ENCODE measurements at regions not wholly inside any gene's neighbourhood (a gene's known extent, or its start where the extent isn't known, plus 50 kb on each side); places are given as distances from the start of the nearest gene placed in this dataset.

DNA sequence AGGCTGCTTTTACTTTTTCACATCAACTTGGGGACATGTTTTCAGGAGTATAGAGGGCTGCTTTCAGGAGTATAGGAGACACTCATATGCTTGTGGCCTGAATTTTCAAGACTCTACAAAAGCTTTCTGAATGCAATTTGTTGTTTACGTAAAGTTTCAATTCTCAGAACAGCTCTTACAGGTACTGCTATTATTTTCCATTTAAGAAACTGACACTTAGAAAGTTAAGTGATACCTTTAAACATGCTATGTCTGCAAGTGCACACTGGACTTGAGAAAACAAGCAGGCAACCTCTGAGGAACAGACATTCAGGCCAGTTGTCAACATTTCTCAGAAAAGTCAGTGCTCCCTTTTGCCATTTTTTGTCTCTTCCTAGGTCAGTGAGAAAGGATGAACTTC, 70.0 kb upstream of the PHYHIPL start:
- no peaks in the 10 kb centered on the region for H3K4me1 ChIP-seq
- H3K36me3 ChIP-seq: no peaks in the 10 kb centered on the region
- intact Hi-C loops (cut with DNase I): no loop called here
- DNase-seq (no peak), ATAC-seq (no peak)
- TF ChIP-seq, protein P1, sequence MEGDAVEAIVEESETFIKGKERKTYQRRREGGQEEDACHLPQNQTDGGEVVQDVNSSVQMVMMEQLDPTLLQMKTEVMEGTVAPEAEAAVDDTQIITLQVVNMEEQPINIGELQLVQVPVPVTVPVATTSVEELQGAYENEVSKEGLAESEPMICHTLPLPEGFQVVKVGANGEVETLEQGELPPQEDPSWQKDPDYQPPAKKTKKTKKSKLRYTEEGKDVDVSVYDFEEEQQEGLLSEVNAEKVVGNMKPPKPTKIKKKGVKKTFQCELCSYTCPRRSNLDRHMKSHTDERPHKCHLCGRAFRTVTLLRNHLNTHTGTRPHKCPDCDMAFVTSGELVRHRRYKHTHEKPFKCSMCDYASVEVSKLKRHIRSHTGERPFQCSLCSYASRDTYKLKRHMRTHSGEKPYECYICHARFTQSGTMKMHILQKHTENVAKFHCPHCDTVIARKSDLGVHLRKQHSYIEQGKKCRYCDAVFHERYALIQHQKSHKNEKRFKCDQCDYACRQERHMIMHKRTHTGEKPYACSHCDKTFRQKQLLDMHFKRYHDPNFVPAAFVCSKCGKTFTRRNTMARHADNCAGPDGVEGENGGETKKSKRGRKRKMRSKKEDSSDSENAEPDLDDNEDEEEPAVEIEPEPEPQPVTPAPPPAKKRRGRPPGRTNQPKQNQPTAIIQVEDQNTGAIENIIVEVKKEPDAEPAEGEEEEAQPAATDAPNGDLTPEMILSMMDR (IDR thresholded peaks at IDR 0.05): no peak
- no peak for TF ChIP-seq POLR2A (IDR thresholded peaks at IDR 0.05)
- no peaks in the 10 kb centered on the region for H3K27me3 ChIP-seq
- no peak overlapping the region for H3K27ac ChIP-seq
- 96 to 100% (median 98%) methylated on average over 1 of the region's 1 CpG for WGBS, 4 donors
- H3K9me3 ChIP-seq: no peaks in the 10 kb centered on the region
- no peak overlapping the region for H3K4me3 ChIP-seq

DNA sequence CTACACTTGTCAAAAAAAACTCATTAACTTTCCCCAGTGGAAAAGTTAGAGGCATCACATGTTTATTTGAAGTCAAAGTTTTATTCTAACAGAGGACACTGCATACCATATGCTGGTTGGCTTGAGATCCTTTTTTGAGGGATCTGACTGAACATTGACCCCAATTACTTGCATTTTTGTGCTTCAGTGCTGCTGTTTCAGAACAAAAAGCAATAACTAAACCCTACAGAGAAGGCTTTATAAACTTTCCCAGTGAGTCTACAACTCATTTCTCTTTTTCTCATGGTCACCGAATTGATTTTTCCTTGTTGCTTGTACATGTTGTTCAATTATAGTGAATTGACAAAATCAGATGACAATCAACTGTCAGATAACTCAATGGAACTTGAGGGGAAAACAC, 69.3 kb upstream of the PHYHIPL start:
- intact Hi-C loops (cut with DNase I): no loop called here
- Histone ChIP-seq H3K4me1 (no peaks in the 10 kb centered on the region), H3K27ac (no peak overlapping the region), H3K27me3 (no peaks in the 10 kb centered on the region), H3K9me3 (no peaks in the 10 kb centered on the region), H3K4me3 (no peak overlapping the region), H3K36me3 (no peaks in the 10 kb centered on the region)
- TF ChIP-seq, protein P1 (IDR thresholded peaks at IDR 0.05): no peak
- no peak for TF ChIP-seq POLR2A (IDR thresholded peaks at IDR 0.05)
- WGBS, 4 donors: 91 to 92% (median 92%) methylated on average over 1 of the region's 1 CpG
- no peak for DNase-seq
- no peak for ATAC-seq

DNA sequence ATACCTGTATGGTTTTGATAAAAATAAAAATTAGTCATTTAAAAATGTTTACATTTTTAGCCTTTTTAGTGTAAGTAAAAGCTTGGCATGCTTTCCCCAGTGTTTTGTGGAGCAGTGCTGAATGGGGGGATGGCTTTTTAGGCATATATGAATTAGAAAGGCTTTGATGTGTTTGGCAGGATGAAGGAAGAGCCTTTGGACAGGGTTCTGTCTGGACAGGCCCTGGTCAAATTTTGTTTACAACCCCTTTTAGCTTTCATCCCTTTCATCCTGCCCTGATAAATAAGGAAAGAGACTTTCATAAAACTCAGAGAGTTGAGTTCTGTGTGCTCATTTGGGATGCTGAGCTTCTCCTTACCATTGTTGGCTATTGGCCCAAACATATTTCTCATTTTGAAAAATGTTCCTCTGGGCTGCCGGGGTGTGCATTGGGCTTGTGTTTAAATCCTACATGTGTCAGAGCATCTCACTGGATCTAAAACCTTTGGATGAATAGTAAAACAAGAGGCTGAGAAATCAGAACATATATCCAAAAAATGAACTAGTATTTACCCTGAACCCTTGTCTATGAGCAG, 68.1 kb upstream of the PHYHIPL start:
- TF ChIP-seq POLR2A (IDR thresholded peaks at IDR 0.05): no peak
- TF ChIP-seq, protein P1 (IDR thresholded peaks at IDR 0.05): no peak
- H3K27ac ChIP-seq: no peak overlapping the region
- intact Hi-C loops (cut with DNase I): no loop called here
- WGBS, 4 donors: 69 to 83% (median 73%) methylated on average over 1 of the region's 1 CpG
- no peak for DNase-seq
- no peaks in the 10 kb centered on the region for H3K27me3 ChIP-seq
- H3K4me1 ChIP-seq: no peaks in the 10 kb centered on the region
- H3K4me3 ChIP-seq: no peak overlapping the region
- no peaks in the 10 kb centered on the region for H3K9me3 ChIP-seq
- H3K36me3 ChIP-seq: no peaks in the 10 kb centered on the region
- ATAC-seq: no peak

DNA sequence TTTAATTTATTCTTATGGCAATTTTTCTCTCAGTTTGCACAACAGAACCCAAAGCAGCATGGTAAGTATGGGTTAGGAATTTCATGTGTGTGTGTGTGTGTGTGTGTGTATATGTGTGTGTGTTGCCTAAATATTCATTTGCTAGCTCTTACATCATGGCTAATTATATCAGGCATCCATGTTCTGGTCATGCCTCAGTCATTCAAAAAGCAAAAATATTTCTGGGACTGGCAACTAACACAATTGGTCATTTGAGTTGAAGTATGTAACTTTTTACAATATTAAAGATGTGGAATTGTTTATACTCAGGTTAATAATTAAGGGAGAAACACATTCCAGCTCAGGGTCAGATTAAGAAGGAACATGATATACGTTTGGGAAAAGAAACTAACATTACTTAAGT, 67.6 kb upstream of the PHYHIPL start:
- DNase-seq (no peak), ATAC-seq (no peak)
- Histone ChIP-seq H3K9me3 (no peaks in the 10 kb centered on the region), H3K27ac (no peak overlapping the region), H3K27me3 (no peaks in the 10 kb centered on the region), H3K36me3 (no peaks in the 10 kb centered on the region), H3K4me1 (no peaks in the 10 kb centered on the region), H3K4me3 (no peak overlapping the region)
- intact Hi-C loops (cut with DNase I): no loop called here
- WGBS, 4 donors: 30 to 80% (median 45%) methylated on average over 1 of the region's 1 CpG
- TF ChIP-seq POLR2A (IDR thresholded peaks at IDR 0.05): no peak
- TF ChIP-seq, protein P1 (IDR thresholded peaks at IDR 0.05): no peak

All from heart left ventricle (tissue), 16 donors.